HL-60 (cell line): ENCODE measurements at regions not wholly inside any gene's neighbourhood (a gene's known extent, or its start where the extent isn't known, plus 50 kb on each side); places are given as distances from the start of the nearest gene placed in this dataset.

Experiments
- CTCF ChIP-seq: IDR thresholded peaks from one replicate; pipeline ENCODE4 v1.5.1; 2011; ENCODE audit warnings: low read length, control low read depth, inconsistent platforms; ENCODE audit not compliant: insufficient read depth
- POLR2AphosphoS5 ChIP-seq: IDR thresholded peaks from 2 replicates; pipeline ENCODE4 v1.6.1; 2012; ENCODE audit warnings: low read depth

- TF ChIP-seq CTCF = no peak
- TF ChIP-seq POLR2AphosphoS5 = no peak
These were observed 435.7 kb upstream of the PROX1 start for GRCh38 chr1:213552045-213552444.
